Glutamatergic neuron (in vitro differentiated cells): ENCODE measurements at regions not wholly inside any gene's neighbourhood (a gene's known extent, or its start where the extent isn't known, plus 50 kb on each side); places are given as distances from the start of the nearest gene placed in this dataset.
A peak's percentile ranks its signal among the peaks of the same experiment; 100 is the strongest.

Experiments used
- DNase-seq: peaks from one replicate; pipeline ENCODE4 v3.0.0; 2022
- H3K27ac Mint-ChIP-seq: one replicate; pipeline ENCODE4 v1.8.0; 2020; ENCODE audit warnings: mild to moderate bottlenecking, mixed read lengths, inconsistent platforms; ENCODE audit not compliant: unreplicated experiment
- H3K27me3 Mint-ChIP-seq: one replicate; pipeline ENCODE4 v1.8.0; 2020; ENCODE audit warnings: mild to moderate bottlenecking, moderate library complexity, mixed read lengths, inconsistent platforms; ENCODE audit not compliant: unreplicated experiment
- H3K36me3 Mint-ChIP-seq: one replicate; pipeline ENCODE4 v1.8.0; 2020; ENCODE audit warnings: mild to moderate bottlenecking, mixed read lengths, inconsistent platforms; ENCODE audit not compliant: unreplicated experiment
- H3K4me1 Mint-ChIP-seq: one replicate; pipeline ENCODE4 v1.8.0; 2020; ENCODE audit warnings: mild to moderate bottlenecking, low read depth, mixed read lengths, inconsistent platforms; ENCODE audit not compliant: unreplicated experiment
- H3K4me3 Mint-ChIP-seq: one replicate; pipeline ENCODE4 v1.8.0; 2020; ENCODE audit warnings: mild to moderate bottlenecking, mixed read lengths, inconsistent platforms; ENCODE audit not compliant: unreplicated experiment
- H3K9me3 Mint-ChIP-seq: one replicate; pipeline ENCODE4 v1.8.0; 2020; ENCODE audit warnings: mild to moderate bottlenecking, moderate library complexity, mixed read lengths, inconsistent platforms; ENCODE audit not compliant: unreplicated experiment
- CTCF ChIP-seq: fragments of 200-600 bp; sonication (generic); IDR thresholded peaks from one replicate; pipeline ENCODE4 v1.5.0; 2021; ENCODE audit not compliant: partially characterized antibody, unreplicated experiment

GRCh38 chr5:105688227-105688792 is 1982.4 kb downstream of the EFNA5 start:
- no peak overlapping the region for H3K4me3 Mint-ChIP-seq
- H3K27me3 Mint-ChIP-seq = no peaks in the 10 kb centered on the region
- no peaks in the 10 kb centered on the region for H3K36me3 Mint-ChIP-seq
- no peaks in the 10 kb centered on the region for H3K9me3 Mint-ChIP-seq
- no peak for TF ChIP-seq CTCF
- peaks cover 4% of the 10 kb centered on the region for H3K4me1 Mint-ChIP-seq
- no peak for DNase-seq
- H3K27ac Mint-ChIP-seq = peak overlapping the region; percentile 57

- no peak overlapping the region for H3K4me3 Mint-ChIP-seq
- no peak for TF ChIP-seq CTCF
These were observed 1983.2 kb downstream of the EFNA5 start for GRCh38 chr5:105687493-105687892.

GRCh38 chr5:105685884-105686283 is 1984.9 kb downstream of the EFNA5 start:
- Mint-ChIP-seq H3K36me3 (no peaks in the 10 kb centered on the region), H3K4me1 (peaks cover 4% of the 10 kb centered on the region), H3K27me3 (no peaks in the 10 kb centered on the region), H3K27ac (no peak overlapping the region), H3K4me3 (no peak overlapping the region), H3K9me3 (no peaks in the 10 kb centered on the region)
- TF ChIP-seq CTCF = no peak
- no peak for DNase-seq

More at GRCh38 chr5:105687493-105687892, 1983.2 kb downstream of the EFNA5 start:
- DNase-seq = no peak
- Mint-ChIP-seq H3K9me3 (no peaks in the 10 kb centered on the region), H3K4me1 (peaks cover 4% of the 10 kb centered on the region), H3K36me3 (no peaks in the 10 kb centered on the region), H3K27ac (no peak overlapping the region), H3K27me3 (no peaks in the 10 kb centered on the region)

GRCh38 chr5:105684799-105685198 is 1985.9 kb downstream of the EFNA5 start:
- Mint-ChIP-seq H3K4me1 (peaks cover 4% of the 10 kb centered on the region), H3K9me3 (no peaks in the 10 kb centered on the region), H3K36me3 (no peaks in the 10 kb centered on the region), H3K4me3 (no peak overlapping the region), H3K27ac (no peak overlapping the region), H3K27me3 (no peaks in the 10 kb centered on the region)
- TF ChIP-seq CTCF = no peak
- DNase-seq = no peak

GRCh38 chr5:105680858-105681475 is 1989.8 kb downstream of the EFNA5 start:
- H3K27me3 Mint-ChIP-seq = no peaks in the 10 kb centered on the region
- TF ChIP-seq CTCF = no peak
- H3K4me1 Mint-ChIP-seq = no peaks in the 10 kb centered on the region
- no peak overlapping the region for H3K4me3 Mint-ChIP-seq
- H3K36me3 Mint-ChIP-seq = no peaks in the 10 kb centered on the region
- H3K27ac Mint-ChIP-seq = no peak overlapping the region
- DNase-seq = no peak
- no peaks in the 10 kb centered on the region for H3K9me3 Mint-ChIP-seq
